Fibroblast of mammary gland (primary cell): ENCODE measurements at regions not wholly inside any gene's neighbourhood (a gene's known extent, or its start where the extent isn't known, plus 50 kb on each side); places are given as distances from the start of the nearest gene placed in this dataset.

Experiments used
- DNase-seq: peaks from one replicate; pipeline ENCODE4 v3.0.0-alpha.2; 2010; ENCODE audit warnings: low read depth
- H3K4me3 ChIP-seq: 2 replicates; pipeline ENCODE4 v1.5.1; 2011; ENCODE audit warnings: low read depth, mild to moderate bottlenecking, low read length, moderate library complexity; ENCODE audit not compliant: control insufficient read depth
- TF ChIP-seq, protein P1 (sequence below): conservative IDR thresholded peaks from 2 replicates; pipeline ENCODE4 v1.5.1; 2011; ENCODE audit warnings: low read depth, low read length, inconsistent platforms; ENCODE audit not compliant: control insufficient read depth, insufficient read depth

DNA sequence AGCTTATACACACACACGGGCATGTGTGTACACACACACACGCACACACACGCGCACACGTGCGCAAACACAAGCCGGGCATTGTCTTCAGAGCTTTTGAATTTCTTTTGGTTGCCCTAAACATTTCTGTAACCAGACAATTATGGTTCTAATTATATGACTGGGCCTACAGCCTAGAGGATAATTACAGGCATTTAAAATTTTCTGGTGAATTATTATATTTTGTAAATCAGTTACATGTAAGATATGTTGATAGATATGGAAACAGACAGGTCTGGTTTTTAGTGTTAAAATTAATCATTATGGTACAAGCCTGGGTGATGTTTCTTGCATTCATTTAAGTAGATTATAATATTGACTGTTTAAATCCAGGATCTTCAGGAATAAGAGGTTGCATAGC is 1120.5 kb downstream of the ADGRL3 start:
- no peak overlapping the region for H3K4me3 ChIP-seq
- TF ChIP-seq, protein P1, sequence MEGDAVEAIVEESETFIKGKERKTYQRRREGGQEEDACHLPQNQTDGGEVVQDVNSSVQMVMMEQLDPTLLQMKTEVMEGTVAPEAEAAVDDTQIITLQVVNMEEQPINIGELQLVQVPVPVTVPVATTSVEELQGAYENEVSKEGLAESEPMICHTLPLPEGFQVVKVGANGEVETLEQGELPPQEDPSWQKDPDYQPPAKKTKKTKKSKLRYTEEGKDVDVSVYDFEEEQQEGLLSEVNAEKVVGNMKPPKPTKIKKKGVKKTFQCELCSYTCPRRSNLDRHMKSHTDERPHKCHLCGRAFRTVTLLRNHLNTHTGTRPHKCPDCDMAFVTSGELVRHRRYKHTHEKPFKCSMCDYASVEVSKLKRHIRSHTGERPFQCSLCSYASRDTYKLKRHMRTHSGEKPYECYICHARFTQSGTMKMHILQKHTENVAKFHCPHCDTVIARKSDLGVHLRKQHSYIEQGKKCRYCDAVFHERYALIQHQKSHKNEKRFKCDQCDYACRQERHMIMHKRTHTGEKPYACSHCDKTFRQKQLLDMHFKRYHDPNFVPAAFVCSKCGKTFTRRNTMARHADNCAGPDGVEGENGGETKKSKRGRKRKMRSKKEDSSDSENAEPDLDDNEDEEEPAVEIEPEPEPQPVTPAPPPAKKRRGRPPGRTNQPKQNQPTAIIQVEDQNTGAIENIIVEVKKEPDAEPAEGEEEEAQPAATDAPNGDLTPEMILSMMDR, result no peak
- no peak for DNase-seq

- no peak for DNase-seq
- TF ChIP-seq, protein P1, result no peak
- H3K4me3 ChIP-seq, result no peak overlapping the region
Observed at GRCh38 chr4:62302710-62303109, 1102.6 kb downstream of the ADGRL3 start.

GRCh38 chr4:62301500-62301899 is 1101.4 kb downstream of the ADGRL3 start:
- H3K4me3 ChIP-seq, result no peak overlapping the region

GRCh38 chr4:62293551-62293950 is 1093.4 kb downstream of the ADGRL3 start:
- TF ChIP-seq, protein P1, result no peak
- no peak overlapping the region for H3K4me3 ChIP-seq
- DNase-seq, result no peak

More at GRCh38 chr4:62301500-62301899, 1101.4 kb downstream of the ADGRL3 start:
- TF ChIP-seq, protein P1, result no peak
- DNase-seq, result no peak

DNA sequence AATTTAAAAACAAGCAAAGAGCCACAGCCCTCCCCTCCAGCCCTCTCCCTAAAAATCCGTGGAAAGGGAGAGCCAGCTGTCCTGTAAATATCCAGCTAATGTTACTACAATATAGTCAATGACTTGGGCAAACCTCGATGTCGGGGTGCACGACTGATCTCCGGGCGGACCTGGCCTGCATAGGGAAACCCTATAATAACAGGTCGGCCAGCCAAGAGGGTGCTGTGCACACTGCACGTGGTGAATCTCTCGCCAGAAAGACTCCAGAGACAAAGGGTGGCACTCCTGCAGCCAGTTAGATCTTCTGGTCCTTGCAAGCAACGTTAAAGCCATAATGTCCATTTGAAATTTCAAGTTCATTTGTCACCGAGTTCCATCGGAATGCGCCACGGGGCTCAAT is 1092.8 kb downstream of the ADGRL3 start:
- DNase-seq, result no peak
- no peak overlapping the region for H3K4me3 ChIP-seq
- TF ChIP-seq, protein P1, result no peak

- TF ChIP-seq, protein P1, result no peak
- no peak for DNase-seq
- no peak overlapping the region for H3K4me3 ChIP-seq
Observed at GRCh38 chr4:62288808-62289541, 1088.8 kb downstream of the ADGRL3 start.
